GM10266 (cell line): ENCODE measurements at regions not wholly inside any gene's neighbourhood (a gene's known extent, or its start where the extent isn't known, plus 50 kb on each side); places are given as distances from the start of the nearest gene placed in this dataset.
"Not testable (repeated sequence)": the region's sequence is repeated elsewhere in the genome, so short reads cannot be mapped to it uniquely, and the experiment has no call there.

ENCODE experiments used
- DNase-seq: peaks from one replicate; pipeline ENCODE4 v3.0.0; 2012; ENCODE audit errors: extremely low spot score
- TF ChIP-seq, protein P1 (sequence below): IDR thresholded peaks from 2 replicates; pipeline ENCODE4 v1.5.1; 2012; ENCODE audit warnings: mild to moderate bottlenecking, low read depth; ENCODE audit not compliant: control insufficient read depth, insufficient read depth; ENCODE audit errors: missing control alignments

DNA sequence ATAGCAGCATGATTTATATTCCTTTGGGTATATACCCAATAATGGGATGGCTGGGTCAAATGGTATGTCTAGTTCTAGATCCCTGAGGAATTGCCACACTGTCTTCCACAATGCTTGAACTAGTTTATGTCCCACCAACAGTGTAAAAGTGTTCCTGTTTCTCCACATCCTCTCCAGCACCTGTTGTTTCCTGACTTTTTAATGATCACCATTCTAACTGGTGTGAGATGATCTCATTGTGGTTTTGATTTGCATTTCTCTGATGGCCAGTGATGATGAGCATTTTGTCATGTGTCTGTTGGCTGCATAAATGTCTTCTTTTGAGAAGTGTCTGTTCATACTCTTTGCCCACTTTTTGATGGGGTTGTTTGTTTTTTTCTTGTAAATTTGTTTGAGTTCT, 54.0 kb upstream of the GPR89A start:
- DNase-seq, result not testable (repeated sequence)

DNA sequence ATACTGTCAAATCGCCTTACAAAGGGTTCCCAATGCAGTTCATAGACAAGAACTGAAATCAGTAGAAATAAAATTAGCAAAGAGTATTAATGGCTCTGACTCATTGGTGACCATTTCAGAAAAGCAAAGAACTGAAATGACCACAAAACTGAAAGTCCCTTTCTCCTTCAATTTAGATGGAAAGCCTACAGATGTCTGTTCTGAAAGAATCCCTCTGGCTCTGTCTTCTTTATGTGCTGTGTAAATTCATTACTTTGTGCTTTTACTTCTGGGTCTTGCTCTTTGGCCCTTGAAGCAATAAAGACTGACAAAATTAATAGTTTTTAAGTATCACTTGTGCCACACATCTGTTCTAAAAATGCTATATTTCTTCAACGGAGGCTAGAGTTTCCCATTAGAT, 62.7 kb upstream of the GPR89A start:
- no peak for DNase-seq

GRCh38 chr1:145541685-145542084, 66.1 kb upstream of the GPR89A start:
- DNase-seq, result not testable (repeated sequence)

More for the DNA sequence above, 62.7 kb upstream of the GPR89A start:
- TF ChIP-seq, protein P1, sequence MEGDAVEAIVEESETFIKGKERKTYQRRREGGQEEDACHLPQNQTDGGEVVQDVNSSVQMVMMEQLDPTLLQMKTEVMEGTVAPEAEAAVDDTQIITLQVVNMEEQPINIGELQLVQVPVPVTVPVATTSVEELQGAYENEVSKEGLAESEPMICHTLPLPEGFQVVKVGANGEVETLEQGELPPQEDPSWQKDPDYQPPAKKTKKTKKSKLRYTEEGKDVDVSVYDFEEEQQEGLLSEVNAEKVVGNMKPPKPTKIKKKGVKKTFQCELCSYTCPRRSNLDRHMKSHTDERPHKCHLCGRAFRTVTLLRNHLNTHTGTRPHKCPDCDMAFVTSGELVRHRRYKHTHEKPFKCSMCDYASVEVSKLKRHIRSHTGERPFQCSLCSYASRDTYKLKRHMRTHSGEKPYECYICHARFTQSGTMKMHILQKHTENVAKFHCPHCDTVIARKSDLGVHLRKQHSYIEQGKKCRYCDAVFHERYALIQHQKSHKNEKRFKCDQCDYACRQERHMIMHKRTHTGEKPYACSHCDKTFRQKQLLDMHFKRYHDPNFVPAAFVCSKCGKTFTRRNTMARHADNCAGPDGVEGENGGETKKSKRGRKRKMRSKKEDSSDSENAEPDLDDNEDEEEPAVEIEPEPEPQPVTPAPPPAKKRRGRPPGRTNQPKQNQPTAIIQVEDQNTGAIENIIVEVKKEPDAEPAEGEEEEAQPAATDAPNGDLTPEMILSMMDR, result no peak

GRCh38 chr1:145541246-145541645, 66.5 kb upstream of the GPR89A start:
- DNase-seq, result not testable (repeated sequence)

GRCh38 chr1:145538118-145538882, 69.5 kb upstream of the GPR89A start:
- not testable (repeated sequence) for DNase-seq

- DNase-seq, result not testable (repeated sequence)
Observed at GRCh38 chr1:145537003-145537402, 70.8 kb upstream of the GPR89A start.

DNA sequence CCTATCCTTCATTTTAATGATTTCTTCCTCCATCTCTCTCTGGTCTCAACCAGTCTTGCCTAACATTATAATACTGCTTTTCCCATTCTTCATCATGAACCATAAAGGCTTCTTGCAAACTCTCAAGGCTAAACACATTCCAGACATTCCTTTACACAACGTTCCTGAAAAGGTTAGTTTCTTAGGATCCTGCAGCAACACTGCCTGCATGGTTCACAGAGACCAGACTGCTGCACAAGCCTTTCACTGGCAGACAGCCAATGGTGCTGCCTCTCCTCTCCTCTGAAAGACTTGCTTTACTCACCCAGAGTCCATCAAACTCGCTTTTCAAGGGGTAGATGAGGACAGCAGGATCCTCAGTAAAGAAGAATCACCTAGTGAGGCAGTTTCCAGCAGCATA, 72.3 kb upstream of the GPR89A start:
- not testable (repeated sequence) for DNase-seq

- not testable (repeated sequence) for DNase-seq
Observed at GRCh38 chr1:145528068-145528564, 79.7 kb upstream of the GPR89A start.

DNA sequence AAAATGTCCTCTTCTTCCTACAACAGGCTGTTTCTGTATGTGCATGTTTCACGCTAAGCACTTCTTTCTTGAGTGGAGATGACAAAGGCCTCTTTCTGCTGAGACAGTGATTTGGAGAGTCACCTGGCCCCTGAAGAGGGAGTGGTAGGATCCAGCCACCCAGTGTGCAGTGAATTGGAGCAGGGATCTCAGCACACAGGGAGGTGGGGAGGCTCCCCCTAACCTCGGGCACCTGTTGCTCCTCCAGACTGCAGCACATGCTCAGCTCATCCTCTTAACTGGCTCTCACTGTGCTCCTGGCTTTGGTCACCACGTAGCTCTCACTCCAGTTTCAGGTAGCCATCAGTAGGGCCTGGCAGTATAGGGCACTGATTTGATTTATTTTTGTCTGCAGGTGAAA, 87.6 kb upstream of the GPR89A start:
- DNase-seq, result not testable (repeated sequence)

DNA sequence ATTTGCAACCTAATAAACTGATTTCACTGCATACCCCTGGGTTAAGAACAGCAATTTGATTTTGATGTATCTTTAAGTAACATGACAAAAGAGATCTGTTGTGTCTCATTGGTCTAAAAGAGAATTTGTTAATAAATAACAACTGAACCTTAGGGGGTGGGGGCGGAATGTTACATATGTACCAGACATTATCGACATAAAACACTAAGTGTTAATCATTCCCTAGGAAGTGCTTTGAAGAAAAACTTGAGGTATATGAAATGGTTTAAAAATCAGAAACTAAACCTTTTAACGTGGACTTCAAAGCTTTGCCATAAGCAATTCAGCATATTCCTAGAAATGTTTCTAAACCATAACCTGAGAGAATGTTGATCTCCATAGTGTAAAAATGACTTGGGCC, 88.5 kb upstream of the GPR89A start:
- DNase-seq, result not testable (repeated sequence)

DNA sequence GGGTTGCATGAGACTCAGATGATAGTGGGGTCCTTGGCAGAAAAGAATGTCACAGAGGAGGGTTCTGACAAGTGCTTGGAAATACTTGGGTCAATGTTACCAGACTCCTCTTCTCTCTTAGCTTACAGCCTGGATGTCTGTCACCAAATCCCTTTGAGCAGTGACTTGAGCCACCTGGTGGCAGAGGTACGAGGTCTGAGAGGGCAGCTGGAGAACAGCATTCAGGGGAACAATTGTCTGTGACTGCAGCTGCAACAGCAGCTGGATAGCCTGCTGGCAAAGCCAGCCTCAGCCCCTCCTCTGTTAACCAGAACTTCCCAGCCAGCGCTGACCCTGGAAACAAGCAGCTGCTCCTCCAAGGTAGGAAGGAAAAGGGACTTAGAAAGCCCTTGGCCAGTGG, 87.6 kb upstream of the NBPF20 start:
- TF ChIP-seq, protein P1, result peak; percentile 9
- DNase-seq, result not testable (repeated sequence)

DNA sequence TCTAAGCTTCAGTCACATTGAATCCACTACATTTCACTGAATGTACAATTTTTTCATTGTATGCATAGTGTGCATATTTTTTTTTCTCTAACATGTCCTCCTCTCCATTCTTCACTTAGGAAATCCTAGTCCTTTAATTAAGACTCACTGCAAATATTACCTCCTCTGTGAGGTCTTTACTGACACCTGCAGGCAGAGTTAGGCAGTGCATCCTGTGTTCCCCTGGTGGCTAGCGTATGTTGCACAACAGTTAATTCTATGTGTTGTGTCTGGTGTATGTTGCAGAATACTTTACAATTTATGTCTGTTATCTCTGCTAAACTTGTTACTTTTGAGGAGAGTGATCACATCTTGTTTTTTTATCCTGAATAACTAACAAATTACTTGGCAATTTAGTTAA, 82.7 kb upstream of the NBPF20 start:
- DNase-seq, result not testable (repeated sequence)

- DNase-seq, result not testable (repeated sequence)
Observed at GRCh38 chr1:145505663-145506647, 80.6 kb upstream of the NBPF20 start.

GRCh38 chr1:145504834-145505413, 79.5 kb upstream of the NBPF20 start:
- DNase-seq, result not testable (repeated sequence)

GRCh38 chr1:145504310-145504709, 78.9 kb upstream of the NBPF20 start:
- not testable (repeated sequence) for DNase-seq

DNA sequence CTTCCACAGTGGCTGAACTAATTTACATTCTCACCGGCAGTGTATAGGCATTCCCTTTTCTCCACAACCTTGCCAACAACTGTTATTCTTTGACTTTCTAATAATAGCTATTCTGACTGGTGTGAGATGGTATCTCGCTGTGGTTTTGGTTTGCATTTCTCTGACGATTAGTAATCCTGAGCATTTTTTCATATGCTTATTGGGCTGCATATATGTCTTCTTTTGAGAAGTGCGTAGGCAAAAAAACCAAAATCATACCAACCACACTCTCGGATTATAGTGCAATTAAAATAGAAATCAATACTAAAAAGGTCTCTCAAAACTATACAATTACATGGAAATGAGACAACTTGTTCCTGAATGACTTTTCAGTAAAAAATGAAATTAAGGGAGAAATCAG, 74.8 kb upstream of the NBPF20 start:
- DNase-seq, result not testable (repeated sequence)

GRCh38 chr1:145495077-145495871, 69.9 kb upstream of the NBPF20 start:
- DNase-seq, result not testable (repeated sequence)
